GM18508 (cell line): ENCODE measurements at regions not wholly inside any gene's neighbourhood (a gene's known extent, or its start where the extent isn't known, plus 50 kb on each side); places are given as distances from the start of the nearest gene placed in this dataset.

ENCODE experiments used
- ATAC-seq: cut with Tn5 transposase; IDR thresholded peaks from one replicate; pipeline ENCODE4 v1.9.1; 2021; ENCODE audit warnings: moderate number of reproducible peaks; ENCODE audit not compliant: insufficient read depth, unreplicated experiment

DNA sequence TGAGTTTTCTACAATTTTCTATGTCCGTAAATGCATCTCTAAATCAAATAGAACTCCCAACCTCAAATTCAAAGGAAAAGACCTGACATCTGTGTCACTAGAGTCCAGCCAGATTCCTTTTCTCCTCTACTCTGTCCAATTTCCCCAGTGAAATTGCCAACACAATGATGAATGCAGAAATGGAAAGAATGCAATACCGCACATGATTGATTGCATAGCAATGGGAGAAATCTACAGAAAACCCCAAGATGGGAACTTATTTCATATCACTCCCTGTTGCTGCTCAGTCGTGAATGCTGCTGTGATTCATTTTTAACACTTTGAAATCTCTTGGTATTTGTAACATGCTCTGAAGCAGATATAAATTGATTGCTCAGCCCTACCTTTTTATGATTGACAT lies 355.1 kb upstream of the TUSC1 start:
- ATAC-seq = no peak

DNA sequence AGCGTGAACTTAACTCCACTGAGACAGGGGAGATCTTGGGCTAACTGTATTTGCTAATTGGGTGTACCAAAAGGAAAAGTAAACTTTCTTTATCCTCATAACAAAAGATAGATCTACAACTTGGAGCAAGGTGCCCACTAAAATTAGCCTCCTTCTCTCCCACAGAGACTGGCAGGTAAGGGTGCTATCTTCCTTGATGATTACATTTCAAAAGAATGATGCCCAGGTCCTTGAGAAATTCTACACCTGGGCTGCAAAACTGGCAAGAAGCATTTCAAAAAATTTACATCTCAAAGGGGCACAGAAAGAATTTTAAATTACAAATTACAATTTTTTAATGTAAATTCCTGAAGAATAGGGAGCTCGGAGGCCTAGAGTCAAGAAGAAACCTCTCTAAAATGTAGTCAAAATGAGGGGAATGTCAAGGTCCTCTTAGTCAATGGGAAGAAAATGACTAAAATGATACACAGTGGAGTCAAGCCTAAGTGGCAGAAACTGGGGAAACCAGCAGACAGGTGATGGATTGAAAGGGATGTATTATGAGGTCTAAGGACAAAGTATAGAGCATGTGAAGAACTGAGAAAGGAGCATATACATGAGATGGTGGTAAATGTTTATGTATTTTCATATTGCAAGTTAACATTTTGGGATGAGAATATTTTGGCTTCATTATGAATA lies 348.3 kb upstream of the TUSC1 start:
- ATAC-seq = no peak

DNA sequence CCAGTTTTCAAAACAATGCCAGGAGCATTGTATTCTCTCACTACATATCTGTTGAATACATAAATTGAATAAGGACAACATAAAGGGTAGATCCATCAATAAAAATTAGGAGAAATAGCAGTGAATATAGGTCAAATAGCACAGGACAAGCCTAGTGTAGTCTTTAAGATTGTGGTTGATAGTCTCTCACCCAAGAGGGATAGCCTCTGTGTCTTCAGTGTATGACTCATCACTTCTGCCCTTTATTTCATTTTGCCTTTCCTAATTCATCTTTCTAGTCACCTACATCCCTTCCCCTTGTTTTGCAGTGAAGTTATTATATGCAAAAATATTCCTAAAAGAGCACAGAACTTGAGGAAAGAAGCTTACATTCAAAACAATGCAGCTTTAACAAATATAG lies 335.0 kb upstream of the TUSC1 start:
- ATAC-seq = no peak

DNA sequence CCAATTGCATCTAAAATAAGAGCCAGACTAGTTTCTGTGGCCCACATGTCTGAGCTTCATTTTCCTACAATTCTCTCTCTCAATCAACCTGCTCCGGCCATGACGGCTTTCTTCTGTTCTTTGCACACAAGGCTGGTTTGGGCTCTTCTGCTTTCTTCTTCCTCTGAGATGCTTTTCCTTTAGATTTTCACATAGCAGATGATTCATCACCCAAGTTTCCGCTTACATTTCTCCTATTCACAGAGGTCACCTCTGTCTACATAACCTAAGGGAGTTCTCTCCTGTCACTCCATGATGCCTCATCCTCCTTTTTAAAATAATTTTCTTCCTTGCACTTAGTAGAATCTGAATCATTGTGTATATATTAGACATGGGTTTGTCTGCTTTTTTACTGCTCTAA lies 334.6 kb upstream of the TUSC1 start:
- no peak for ATAC-seq

DNA sequence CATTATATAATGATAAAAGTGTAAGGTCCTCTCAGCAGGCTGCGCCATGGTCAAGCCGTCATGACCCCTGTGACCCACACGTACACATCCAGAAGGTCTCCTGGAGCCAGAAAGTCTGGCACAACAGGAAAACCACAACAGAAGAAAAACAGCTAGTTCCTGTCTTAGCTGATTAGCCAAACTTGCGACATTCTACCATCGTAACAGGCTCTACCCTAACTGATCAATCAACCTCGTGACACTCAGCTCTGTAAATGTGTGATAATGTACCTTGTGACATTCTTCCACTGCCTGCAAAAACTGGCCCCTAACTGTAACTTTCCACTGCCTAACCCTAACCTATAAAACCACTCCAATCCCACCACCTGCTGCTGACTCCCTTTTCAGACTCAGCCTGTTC lies 316.4 kb upstream of the TUSC1 start:
- no peak for ATAC-seq

DNA sequence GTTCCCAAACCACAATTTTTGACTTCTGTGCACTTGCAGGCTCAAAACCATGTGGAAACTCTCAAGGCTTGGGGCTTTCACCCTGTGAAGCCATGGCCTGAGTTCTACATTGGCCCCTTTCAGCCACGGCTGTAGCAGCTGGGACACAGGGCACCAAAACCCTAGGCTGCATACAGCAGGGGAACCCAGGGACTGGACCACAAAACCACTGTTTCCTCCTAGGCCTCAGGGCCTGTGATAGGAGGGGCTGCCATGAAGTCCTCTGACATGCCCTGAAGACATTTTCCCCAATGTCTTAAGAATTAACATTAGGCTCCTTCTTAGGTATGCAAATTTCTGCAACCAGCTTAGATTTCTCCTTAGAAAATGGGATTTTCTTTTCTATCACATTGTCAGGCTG lies 312.1 kb upstream of the TUSC1 start:
- no peak for ATAC-seq

DNA sequence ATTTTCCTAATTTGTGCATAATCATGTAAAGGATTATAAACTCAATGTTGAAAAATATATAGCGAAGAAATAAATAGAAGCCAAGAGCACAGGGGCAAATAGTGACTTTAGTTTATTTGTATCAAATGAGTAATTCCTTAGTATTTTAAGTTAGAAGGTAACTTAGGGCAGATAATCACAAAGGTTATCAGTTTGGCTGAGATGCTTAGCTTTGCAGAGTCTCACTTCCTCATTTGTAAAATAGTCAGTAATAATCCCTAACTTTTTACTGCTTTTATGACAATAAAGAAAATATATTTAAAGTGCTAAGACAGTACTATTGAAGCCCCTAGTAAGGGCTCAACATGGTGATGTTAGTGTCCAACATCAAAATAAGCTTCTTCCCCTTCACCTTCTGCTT lies 297.4 kb upstream of the TUSC1 start:
- ATAC-seq = no peak

DNA sequence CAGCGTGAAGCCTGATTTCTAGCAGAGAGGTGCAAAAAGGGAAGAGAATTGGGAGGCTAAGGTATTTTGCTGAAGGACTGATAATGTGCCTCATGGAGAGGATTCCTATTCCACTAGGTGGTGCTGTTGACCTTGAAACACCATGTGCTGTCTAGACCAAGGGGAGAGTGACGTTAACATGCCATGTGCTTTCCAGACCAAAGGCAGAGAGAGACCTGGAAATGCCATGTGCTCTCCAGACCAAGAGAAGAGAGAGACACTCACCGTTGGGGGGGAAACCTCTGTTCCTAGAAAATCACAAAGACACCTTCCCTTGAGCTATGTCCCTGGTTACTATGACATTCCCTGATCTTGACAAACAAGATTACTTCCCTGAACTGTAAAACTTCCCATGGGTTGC lies 286.0 kb upstream of the TUSC1 start:
- ATAC-seq = peak; percentile 64

DNA sequence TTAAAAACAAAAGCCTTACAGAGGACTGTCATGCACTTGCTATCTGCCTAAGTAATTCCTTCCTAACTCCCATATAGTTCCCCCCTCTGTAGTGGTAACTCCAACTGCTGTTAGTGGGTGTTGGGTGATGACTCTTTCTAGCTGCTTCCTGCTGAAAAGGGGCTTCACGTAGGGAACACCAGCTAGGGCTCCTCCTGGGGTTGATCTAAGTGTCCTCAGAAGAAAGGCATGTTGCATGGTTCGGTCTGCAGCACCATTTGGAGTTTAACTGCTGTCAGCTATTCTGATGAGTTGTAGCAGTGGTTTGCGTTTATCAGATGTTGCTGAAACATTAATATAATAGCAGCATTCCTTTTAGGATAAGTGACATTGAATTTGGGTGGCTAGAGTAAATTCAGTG lies 281.9 kb upstream of the TUSC1 start:
- ATAC-seq = no peak

DNA sequence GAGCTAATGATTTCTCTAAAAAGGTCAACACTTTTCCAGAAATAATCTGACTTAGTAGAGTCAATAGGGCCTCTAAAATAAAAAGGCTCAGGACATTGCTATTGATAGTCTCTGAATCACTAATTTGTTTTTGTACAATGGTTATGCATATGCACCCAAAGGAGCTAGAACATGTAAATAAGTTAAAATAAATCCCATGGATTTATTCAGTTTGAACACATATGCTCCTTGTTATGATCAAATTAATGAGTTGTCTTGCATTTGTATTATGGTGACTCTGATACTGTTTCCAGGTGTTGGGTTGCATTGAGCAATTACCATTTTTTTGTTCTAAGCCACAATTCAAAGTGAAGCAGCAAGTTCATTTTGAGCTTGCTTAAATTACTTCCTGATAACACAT lies 276.0 kb upstream of the TUSC1 start:
- ATAC-seq = no peak

DNA sequence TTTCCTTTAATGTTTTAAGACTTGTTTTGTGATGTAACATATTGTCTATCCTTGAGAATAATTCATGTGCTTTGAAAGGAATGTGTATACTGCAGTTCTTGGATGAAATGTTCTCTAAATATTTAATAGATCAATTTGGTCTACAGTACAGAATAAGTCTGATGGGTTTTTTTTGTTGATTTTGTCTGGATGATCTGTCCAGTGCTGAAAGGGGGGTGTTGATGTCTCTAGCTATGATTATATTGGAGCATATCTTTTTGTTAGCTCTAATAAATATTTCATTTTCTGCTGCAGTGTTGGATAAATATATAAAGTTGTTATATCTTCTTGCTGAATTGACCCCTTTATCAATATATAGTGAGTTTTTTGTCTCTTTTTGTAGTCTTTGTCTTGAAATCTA lies 269.9 kb upstream of the TUSC1 start:
- ATAC-seq = no peak

DNA sequence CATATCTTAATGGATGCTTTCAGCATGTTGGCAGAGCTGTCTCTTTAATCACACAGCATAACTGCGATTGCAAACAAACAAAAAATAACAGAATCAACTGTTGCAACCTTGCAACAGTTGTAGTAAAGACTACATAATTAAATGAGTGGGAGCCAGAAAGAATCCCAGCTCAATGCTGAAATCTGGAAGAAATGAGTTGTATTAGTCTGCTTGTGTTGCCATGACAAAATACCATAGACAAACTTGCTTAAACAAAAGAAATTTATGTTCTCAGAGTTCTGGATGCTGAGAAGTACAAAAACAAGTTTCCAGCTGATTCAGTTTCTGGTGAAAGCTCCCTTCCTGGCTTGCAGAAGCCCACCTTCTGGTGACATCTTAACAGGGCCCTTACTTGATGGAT lies 260.9 kb upstream of the TUSC1 start:
- no peak for ATAC-seq

DNA sequence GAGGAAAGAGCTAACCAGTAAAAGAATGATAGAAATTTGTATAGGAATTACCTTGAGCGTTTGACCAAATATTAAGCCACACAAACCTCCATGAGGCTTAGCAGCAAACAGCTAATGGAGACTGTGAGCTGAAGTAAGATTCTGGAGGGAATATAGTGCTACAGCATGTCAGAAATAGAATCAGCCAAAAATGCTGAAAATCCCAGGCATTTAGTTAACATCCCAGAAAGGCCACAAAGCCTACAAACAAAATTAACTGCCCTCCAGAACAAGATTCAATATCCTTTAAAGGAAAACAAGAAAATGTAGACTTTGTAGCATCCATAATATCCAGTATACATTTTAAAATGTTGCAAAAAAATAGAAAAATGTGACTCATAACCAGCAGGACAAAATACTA lies 257.8 kb upstream of the TUSC1 start:
- no peak for ATAC-seq

DNA sequence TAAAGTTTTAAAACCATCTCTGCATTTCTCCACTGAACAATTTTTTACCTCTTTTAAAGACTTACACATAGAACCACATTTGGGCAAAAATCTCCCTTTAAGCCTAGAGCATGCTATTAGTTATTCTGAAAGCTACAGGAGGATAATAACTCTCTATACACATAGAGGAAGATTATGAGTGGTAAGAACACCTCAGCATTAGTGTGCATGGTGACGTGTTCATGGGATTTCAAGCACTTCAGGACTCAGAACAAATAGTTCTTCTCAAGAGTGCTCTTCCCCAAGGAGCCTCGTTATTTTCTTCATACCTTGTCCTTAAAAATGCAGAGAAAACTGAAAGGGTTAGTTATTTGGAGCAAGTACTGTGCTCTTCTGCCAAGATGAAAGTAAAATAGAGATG lies 256.9 kb upstream of the TUSC1 start:
- no peak for ATAC-seq

DNA sequence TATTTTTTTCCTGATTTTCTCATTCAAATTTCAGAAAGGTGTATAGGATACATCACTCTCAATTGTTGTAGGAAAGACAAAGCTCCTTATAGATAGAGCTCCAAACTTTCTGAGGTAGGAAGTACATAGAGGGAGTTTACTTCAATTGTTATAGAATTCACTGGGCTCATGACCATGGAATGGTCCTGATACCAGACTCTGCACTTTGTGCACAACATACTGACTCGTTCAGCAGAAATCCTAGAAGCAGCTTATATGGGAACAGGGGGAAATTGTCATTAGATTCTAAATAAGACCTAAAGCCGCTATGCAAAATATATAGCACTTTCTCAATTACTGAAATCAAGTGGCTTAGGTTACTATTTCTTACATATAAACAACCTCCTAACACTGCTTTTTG lies 240.5 kb upstream of the TUSC1 start:
- ATAC-seq = no peak

DNA sequence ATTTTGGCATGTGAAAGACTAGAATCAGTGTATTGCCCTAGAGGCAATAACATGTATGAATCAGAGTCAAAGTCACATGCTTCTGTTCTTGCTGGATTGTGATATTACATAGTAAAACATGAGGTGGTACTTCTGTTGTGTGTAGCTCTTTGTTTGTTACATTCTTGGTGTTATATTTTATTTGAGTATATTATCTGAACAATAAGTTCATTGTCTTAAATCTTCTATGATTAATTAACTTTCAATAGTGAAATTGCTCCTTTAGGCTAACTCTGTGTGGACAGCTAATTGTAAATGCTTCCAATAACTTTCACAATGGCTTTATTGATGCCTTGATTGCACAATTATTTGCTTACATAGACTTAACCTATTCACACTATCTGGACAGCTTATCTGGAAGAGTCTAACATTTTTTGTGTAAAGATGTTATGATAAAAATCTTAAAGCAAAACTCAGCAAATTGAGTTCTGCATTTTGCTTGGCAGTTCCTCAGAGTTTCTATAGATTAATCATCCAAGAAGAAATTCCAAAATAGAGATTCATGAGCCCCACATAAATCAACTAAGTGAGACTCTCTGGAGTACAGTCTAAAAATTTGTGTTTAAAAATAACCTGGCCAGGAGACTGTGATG lies 239.6 kb upstream of the TUSC1 start:
- ATAC-seq = no peak

DNA sequence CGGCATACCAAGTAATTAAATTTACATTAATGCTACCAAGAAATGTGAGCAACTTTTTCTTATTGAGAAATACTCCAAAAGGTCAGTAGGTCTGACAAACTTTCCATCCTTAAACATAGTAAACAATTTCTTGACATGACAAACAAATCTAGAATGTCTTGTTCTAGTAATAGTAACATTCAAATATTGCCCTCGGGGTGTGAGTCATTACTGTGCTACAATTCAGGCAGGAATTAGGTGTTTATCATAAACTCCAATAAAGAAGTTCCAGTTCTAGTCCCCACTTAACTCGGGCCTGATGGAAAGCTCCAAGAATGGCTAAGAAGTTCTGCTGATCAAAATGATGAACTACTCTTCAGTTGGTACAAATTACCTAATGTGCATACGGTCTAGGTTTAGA lies 235.6 kb upstream of the TUSC1 start:
- ATAC-seq = no peak

DNA sequence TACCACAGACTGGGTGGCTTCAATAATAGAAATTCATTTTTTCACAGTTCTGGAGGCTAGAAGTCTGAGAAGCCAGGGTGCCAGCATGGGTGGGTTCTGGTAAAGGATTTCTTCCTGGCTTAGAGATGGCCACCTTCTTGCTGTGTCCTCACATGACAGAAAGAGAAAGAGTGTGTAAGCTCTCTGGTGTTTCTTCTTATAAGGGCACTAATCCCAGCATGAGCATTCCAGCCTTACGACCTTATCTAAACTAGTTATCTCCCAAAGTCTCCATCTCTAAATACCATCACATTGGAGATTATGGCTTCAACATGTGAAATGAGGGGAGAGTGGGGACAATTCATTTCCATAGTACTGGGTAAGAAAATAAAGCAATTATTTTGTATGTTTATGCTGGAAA lies 226.5 kb upstream of the TUSC1 start:
- ATAC-seq = no peak

DNA sequence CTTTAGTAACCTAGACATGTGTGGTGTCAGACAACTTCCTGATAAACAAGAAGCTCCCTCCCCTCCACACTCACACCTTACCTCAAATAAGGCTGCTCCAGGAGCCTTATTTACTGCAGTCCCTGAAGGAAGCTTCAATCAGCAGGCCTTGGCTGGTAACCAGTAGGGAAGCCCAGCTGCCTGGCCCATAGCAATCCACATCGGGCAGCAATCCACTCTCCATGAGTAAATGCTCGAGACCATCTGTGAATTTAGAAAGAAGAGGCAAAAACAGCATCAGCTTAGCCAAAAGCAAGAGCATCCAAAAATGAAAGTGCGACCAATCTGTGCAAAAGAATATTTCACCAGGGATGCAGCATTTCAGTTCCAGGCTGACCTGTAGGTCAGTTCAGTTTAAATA lies 213.3 kb upstream of the TUSC1 start:
- no peak for ATAC-seq

DNA sequence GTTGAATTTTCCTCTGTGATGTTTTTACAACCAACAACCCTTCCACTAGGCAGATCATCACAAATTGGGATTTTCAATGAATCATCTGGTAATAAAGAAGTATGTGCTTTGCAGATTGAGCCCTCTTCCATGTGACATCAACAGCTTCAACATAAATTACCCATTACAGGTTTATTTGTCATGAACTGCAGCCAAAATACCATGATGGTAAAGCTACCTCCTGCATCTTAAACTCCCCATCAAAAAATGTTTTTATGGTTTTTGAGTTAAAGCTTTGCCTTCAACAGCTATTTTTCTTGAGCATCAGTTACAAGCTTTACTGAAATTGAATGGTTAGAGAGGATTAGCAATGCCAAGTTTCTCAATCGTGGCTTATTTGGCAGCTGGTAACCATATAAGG lies 211.4 kb upstream of the TUSC1 start:
- ATAC-seq = no peak

DNA sequence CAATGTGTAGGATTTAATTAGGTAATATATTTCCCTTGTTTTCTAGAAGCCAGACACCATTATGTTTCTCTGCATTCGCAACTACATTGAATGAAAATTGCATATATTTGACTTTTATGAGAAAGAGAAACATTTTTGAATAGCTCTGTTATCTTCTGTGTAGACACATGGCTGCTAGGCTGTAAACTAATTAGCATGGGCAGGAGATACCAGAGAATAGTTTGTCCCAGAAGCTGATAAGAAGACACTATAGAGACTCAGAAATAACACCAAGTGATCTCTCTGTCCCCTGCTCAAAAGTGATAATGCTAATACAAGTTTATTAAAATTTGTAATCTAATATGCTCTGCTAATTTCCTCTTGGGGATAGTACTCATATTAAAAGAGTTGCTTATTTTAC lies 198.0 kb upstream of the TUSC1 start:
- no peak for ATAC-seq

DNA sequence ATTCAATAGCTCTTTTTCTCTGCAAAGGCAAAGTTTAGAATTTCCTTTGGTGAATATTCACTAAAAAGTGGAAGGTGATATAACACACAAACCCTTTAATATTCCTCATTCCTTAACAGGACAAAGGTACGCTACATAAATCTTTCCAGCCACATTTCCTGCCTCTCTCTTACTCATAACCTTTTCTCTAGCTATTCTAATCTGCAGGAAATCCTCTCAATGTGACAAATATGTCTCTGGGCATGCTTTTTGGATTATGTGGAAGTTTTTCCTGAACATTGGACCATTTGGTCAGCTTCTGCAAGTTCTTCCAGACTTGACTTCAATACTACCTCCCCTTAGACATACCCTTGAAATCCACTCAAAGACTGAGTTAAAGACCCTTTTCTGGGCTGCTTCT lies 186.3 kb upstream of the TUSC1 start:
- ATAC-seq = no peak

DNA sequence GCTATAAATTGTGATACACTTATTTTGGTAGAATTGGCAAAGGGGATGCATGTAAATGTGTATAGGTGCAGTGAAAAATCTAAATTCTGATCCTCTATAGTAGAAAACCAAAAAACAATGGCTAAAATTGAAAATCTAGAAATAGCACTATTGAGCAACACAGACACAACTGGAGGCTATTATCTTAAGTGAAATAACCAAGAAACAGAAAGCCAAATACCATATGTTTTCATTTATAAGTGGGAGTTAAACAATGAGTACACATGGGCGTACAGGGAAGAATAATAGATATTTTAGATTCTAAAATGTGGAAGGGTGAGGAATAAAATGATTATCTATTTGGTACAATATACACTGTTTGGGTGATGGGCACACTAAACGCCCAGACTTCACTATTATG lies 183.2 kb upstream of the TUSC1 start:
- no peak for ATAC-seq
